Vagina (tissue), 2 donors: ENCODE measurements at regions not wholly inside any gene's neighbourhood (a gene's known extent, or its start where the extent isn't known, plus 50 kb on each side); places are given as distances from the start of the nearest gene placed in this dataset.
"Not testable (repeated sequence)": the region's sequence is repeated elsewhere in the genome, so short reads cannot be mapped to it uniquely, and the experiment has no call there.

Source experiments
- DNase-seq, 2 donors: peaks; one replicate each; pipeline ENCODE4 v3.0.0-alpha.2; 2017; ENCODE audit errors: extremely low spot score in 2 of 2
- H3K27ac ChIP-seq: fragments of 200-600 bp; sonication (generic); one replicate; pipeline ENCODE4 v1.5.1; 2019
- H3K27me3 ChIP-seq: fragments of 200-600 bp; sonication (generic); one replicate; pipeline ENCODE4 v1.5.1; 2019
- H3K36me3 ChIP-seq, 2 donors: fragments of 200-600 bp; sonication (generic); one replicate each; pipeline ENCODE4 v1.5.1; 2017 to 2019
- H3K4me1 ChIP-seq: fragments of 200-600 bp; sonication (generic); one replicate; pipeline ENCODE4 v1.5.1; 2019
- H3K4me3 ChIP-seq, 2 donors: fragments of 200-600 bp; sonication (generic); 1 replicate in 1 of 2; 2 replicates in 1 of 2; pipeline ENCODE4 v1.5.1; 2016 to 2019
- H3K9me3 ChIP-seq: fragments of 200-600 bp; sonication (generic); one replicate; pipeline ENCODE4 v1.5.1; 2019
- POLR2A ChIP-seq, 2 donors: fragments of 450-650 bp; IDR thresholded peaks; one replicate each; pipeline ENCODE4 v1.6.1; 2017; ENCODE audit warnings: antibody characterized with exemption in 2 of 2, mild to moderate bottlenecking in 2 of 2, moderate library complexity in 2 of 2
- POLR2AphosphoS5 ChIP-seq, 2 donors: sonication (generic); formaldehyde crosslinking; IDR thresholded peaks; one replicate each; pipeline ENCODE4 v1.9.0; 2017; ENCODE audit warnings: antibody characterized with exemption in 2 of 2, mild to moderate bottlenecking in 2 of 2, low read depth in 1 of 2; ENCODE audit not compliant: insufficient read depth in 1 of 2
- intact Hi-C: fragments of 100-400 bp; cut with DNase I; formaldehyde crosslinking; loops from one replicate; pipeline ENCODE4 v1.15.1; 2023
- TF ChIP-seq, protein P1 (sequence below), 3 experiments: fragments of 450-650 bp in 2 of 3; fragments of 200-600 bp in 1 of 3; sonication (generic) in 1 of 3; IDR thresholded peaks; one replicate each; pipeline ENCODE4 v1.5.1; 2017 to 2019; ENCODE audit warnings: antibody characterized with exemption in 3 of 3, mild to moderate bottlenecking in 2 of 3, moderate library complexity in 2 of 3

DNA sequence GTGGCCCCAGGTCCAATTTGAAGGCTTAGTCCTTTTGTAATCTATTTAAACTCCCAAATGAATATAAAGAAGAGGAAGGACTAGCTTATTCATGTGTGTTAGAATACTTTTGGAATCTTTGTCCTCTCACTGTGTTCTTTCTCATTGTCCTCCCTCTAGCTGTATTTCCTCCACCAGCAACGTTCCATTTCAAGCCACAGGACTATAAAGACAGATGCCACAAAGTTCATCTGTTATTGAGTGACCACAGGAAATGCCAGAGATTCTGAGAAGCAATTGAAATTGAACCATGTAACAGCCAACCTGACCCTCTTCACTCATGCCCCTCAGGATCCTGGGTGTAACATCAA is 336.6 kb upstream of the API5 start:
- Histone ChIP-seq H3K9me3 (no peaks in the 10 kb centered on the region), H3K4me3 (no peak overlapping the region), H3K27ac (no peak overlapping the region), H3K4me1 (no peaks in the 10 kb centered on the region), H3K36me3 (no peaks in the 10 kb centered on the region), H3K27me3 (no peaks in the 10 kb centered on the region)
- intact Hi-C loops = no loop called here
- TF ChIP-seq, protein P1, sequence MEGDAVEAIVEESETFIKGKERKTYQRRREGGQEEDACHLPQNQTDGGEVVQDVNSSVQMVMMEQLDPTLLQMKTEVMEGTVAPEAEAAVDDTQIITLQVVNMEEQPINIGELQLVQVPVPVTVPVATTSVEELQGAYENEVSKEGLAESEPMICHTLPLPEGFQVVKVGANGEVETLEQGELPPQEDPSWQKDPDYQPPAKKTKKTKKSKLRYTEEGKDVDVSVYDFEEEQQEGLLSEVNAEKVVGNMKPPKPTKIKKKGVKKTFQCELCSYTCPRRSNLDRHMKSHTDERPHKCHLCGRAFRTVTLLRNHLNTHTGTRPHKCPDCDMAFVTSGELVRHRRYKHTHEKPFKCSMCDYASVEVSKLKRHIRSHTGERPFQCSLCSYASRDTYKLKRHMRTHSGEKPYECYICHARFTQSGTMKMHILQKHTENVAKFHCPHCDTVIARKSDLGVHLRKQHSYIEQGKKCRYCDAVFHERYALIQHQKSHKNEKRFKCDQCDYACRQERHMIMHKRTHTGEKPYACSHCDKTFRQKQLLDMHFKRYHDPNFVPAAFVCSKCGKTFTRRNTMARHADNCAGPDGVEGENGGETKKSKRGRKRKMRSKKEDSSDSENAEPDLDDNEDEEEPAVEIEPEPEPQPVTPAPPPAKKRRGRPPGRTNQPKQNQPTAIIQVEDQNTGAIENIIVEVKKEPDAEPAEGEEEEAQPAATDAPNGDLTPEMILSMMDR (IDR thresholded peaks at IDR 0.05) = no peak
- no peak for TF ChIP-seq POLR2AphosphoS5 (IDR thresholded peaks at IDR 0.05; ENCODE audit: insufficient read depth in 1 of 2, low read depth in 1 of 2)
- no peak for TF ChIP-seq POLR2A (IDR thresholded peaks at IDR 0.05)
- no peak for DNase-seq

DNA sequence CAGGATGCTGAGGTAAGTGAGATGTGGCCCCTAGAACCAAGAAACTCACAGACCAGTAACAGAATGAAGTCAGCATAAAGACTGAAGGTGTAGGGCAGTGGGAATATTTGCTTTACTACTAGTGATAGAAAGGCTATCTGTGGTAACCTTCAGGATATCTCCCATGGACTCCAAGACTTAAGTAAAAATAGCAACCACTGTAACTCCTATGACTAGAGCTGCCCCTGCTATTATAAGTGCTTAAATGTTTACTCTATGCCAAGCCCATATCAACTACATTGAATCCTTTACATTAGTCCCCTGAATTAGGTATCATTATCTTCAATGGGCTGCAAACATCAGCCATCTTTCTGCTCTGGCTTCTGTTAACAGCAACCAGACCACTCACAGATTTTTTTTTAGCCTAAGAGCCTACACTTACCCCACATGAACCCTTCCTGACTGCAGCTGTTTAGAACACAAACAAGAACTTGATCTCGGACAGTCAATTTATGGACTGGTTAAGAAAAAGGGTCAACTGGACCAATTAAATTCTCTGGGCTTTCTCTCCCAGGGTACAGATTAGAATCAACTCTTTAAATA is 335.1 kb upstream of the API5 start:
- no peak for DNase-seq
- H3K4me1 ChIP-seq = no peaks in the 10 kb centered on the region
- no peaks in the 10 kb centered on the region for H3K27me3 ChIP-seq
- H3K4me3 ChIP-seq = no peak overlapping the region
- no peaks in the 10 kb centered on the region for H3K36me3 ChIP-seq
- H3K27ac ChIP-seq = no peak overlapping the region
- intact Hi-C loops = no loop called here
- H3K9me3 ChIP-seq = no peaks in the 10 kb centered on the region
- TF ChIP-seq POLR2A (IDR thresholded peaks at IDR 0.05) (no peak), POLR2AphosphoS5 (IDR thresholded peaks at IDR 0.05; ENCODE audit: insufficient read depth in 1 of 2, low read depth in 1 of 2) (no peak)
- TF ChIP-seq, protein P1 (IDR thresholded peaks at IDR 0.05) = no peak

DNA sequence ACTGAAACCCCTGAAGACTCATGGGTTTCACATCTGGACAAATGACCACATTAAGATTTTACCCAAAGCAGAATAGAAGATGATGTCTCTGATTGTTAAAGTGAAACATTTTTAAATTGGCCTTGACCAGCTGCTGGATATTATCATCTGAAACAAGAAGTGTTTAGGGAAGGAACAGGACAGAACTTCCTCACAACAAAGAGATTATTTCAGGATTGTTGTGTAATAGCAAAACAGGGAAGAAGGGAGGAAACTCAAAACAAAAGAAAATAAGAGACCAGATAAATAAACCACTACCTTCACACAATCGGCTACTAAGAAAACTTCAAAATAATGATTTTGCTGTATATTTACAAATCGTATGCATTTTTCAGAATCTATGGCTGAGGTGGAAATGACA is 319.2 kb upstream of the API5 start:
- no peak for DNase-seq
- intact Hi-C loops = no loop called here
- Histone ChIP-seq H3K36me3 (no peaks in the 10 kb centered on the region), H3K27ac (no peak overlapping the region), H3K4me3 (no peak overlapping the region), H3K4me1 (no peaks in the 10 kb centered on the region), H3K9me3 (no peaks in the 10 kb centered on the region), H3K27me3 (no peaks in the 10 kb centered on the region)
- TF ChIP-seq POLR2AphosphoS5 (IDR thresholded peaks at IDR 0.05; ENCODE audit: insufficient read depth in 1 of 2, low read depth in 1 of 2) = no peak
- no peak for TF ChIP-seq POLR2A (IDR thresholded peaks at IDR 0.05)
- TF ChIP-seq, protein P1 (IDR thresholded peaks at IDR 0.05) = no peak

DNA sequence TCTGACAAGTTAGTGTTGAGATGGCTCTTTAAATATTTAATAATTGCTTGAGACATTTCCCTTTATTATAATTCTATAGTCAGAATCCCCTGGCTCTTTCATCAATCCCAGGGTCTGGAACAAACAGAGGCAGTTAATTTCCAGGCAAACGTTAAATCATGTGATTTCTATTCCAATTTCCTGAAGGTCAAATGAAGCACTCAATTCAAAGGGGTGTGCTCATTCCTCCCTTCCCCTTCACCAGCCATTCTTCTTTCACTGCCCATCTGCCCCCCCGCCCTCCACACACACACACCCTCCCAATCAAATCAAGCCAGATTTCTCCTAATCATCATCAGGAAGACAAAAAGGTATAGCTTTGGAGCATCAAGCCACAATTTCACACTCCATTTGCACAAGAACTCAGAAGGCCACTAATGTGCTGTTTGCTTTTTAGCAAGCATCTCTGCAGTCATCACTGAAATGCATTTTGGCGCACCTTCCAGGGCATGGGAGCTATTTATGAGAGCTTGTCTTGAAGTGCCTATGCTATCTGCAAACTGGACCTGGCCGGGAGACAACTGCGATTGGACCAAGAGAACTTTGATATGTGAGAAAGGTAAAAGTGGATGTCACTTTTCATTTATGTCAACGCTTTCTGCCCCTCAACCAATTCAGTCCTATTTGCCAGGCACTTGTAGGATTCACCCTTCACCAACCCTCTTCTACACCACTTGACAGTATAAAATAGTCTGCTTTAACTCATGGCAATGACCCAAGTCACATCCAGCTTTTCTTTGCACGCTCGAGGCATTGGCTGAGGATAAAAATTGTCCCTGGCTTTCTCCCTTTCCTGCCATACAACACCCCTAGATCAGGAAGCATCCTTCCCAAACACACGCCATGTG is 315.1 kb upstream of the API5 start:
- Histone ChIP-seq H3K9me3 (no peaks in the 10 kb centered on the region), H3K4me3 (no peak overlapping the region), H3K27ac (no peak overlapping the region), H3K27me3 (no peaks in the 10 kb centered on the region), H3K4me1 (no peaks in the 10 kb centered on the region), H3K36me3 (no peaks in the 10 kb centered on the region)
- TF ChIP-seq POLR2A (IDR thresholded peaks at IDR 0.05) = no peak
- TF ChIP-seq POLR2AphosphoS5 (IDR thresholded peaks at IDR 0.05; ENCODE audit: insufficient read depth in 1 of 2, low read depth in 1 of 2) = no peak
- TF ChIP-seq, protein P1 (IDR thresholded peaks at IDR 0.05) = no peak
- intact Hi-C loops = no loop called here
- no peak for DNase-seq

DNA sequence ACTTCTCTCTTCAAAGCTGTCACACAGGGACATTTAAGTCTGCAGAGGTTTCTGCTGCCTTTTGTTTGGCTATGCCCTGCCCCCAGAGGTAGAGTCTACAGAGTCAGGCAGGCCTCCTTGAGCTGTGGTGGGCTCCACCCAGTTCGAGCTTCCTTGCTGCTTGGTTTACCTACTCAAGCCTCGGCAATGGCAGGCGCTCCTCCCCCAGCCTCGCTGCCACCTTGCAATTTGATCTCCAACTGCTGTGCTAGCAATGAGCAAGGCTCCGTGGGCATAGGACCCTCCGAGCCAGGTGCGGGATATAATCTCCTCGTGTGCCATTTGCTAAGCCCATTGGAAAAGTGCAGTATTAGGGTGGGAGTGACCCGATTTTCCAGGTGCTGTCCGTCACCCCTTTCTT is 306.9 kb upstream of the API5 start:
- DNase-seq, intact Hi-C loops: not testable (repeated sequence)

More for the DNA sequence above, 306.9 kb upstream of the API5 start:
- not testable (repeated sequence) for H3K9me3 ChIP-seq, H3K27me3 ChIP-seq, H3K4me3 ChIP-seq, H3K36me3 ChIP-seq, H3K4me1 ChIP-seq, H3K27ac ChIP-seq
